ENCODE measurements at regions not wholly inside any gene's neighbourhood (a gene's known extent, or its start where the extent isn't known, plus 50 kb on each side); places are given as distances from the start of the nearest gene placed in this dataset.

GRCh38 chr14:87055007-87055406 is 938.0 kb downstream of the GALC start:
- H3K27me3 ChIP-seq (ENCODE audit: insufficient read depth, low read length): no peaks in the 10 kb centered on the region
- H3K79me2 ChIP-seq (ENCODE audit: insufficient read depth, low read length): no peaks in the 10 kb centered on the region
- TF ChIP-seq CTCF (IDR thresholded peaks at IDR 0.05; ENCODE audit: extremely low read depth, low read depth, low read length): no peak
- H3K4me2 ChIP-seq (ENCODE audit: insufficient read depth, low read length): no peak overlapping the region
- no peak overlapping the region for H3K4me3 ChIP-seq (ENCODE audit: insufficient read depth, low read length)
- H3K4me1 ChIP-seq (ENCODE audit: insufficient read depth, low read length): no peaks in the 10 kb centered on the region
- no peaks in the 10 kb centered on the region for H3K36me3 ChIP-seq (ENCODE audit: insufficient read depth, low read length)
- DNase-seq (ENCODE audit: insufficient read length, low spot score, missing footprints): no peak
- peaks cover 3% of the 10 kb centered on the region for H3K9me3 ChIP-seq (ENCODE audit: low read depth, low read length)
- H3K27ac ChIP-seq (ENCODE audit: low read depth, low read length): no peak overlapping the region
- H4K20me1 ChIP-seq (ENCODE audit: insufficient read depth, low read length): no peaks in the 10 kb centered on the region
- no peak overlapping the region for H2AFZ ChIP-seq (ENCODE audit: low read length)

- peaks cover 3% of the 10 kb centered on the region for H3K9me3 ChIP-seq (ENCODE audit: low read depth, low read length)
- H3K4me1 ChIP-seq (ENCODE audit: insufficient read depth, low read length): no peaks in the 10 kb centered on the region
- TF ChIP-seq CTCF (IDR thresholded peaks at IDR 0.05; ENCODE audit: extremely low read depth, low read depth, low read length): no peak
- H3K27me3 ChIP-seq (ENCODE audit: insufficient read depth, low read length): no peaks in the 10 kb centered on the region
- H3K79me2 ChIP-seq (ENCODE audit: insufficient read depth, low read length): no peaks in the 10 kb centered on the region
- H3K36me3 ChIP-seq (ENCODE audit: insufficient read depth, low read length): no peaks in the 10 kb centered on the region
- no peak overlapping the region for H3K4me2 ChIP-seq (ENCODE audit: insufficient read depth, low read length)
- no peak overlapping the region for H3K27ac ChIP-seq (ENCODE audit: low read depth, low read length)
- no peak overlapping the region for H2AFZ ChIP-seq (ENCODE audit: low read length)
- H4K20me1 ChIP-seq (ENCODE audit: insufficient read depth, low read length): no peaks in the 10 kb centered on the region
- DNase-seq (ENCODE audit: insufficient read length, low spot score, missing footprints): no peak
- H3K4me3 ChIP-seq (ENCODE audit: insufficient read depth, low read length): no peak overlapping the region
Observed at GRCh38 chr14:87052646-87053225, 940.2 kb downstream of the GALC start.

DNA sequence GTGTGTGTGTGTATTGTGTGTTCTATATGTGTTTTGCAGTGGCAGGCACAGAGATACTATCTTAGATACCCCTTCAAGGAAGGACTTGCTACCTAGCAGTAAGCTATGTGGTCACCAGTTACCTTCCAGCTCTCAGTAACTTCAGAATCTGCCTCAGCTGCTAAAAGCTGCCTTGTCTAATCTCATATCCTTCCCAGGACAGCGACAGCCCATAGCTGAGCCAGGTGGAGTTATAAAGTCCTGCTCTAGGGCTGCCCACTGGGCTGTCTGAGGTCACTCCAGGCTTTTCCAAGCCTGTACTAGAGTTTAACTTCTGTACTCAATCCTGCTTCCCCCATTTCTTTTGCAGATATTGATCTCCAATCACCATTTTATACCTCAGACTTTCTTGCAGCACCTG is 942.6 kb downstream of the GALC start:
- Histone ChIP-seq H2AFZ (ENCODE audit: low read length) (no peak overlapping the region), H3K36me3 (ENCODE audit: insufficient read depth, low read length) (no peaks in the 10 kb centered on the region), H3K9me3 (ENCODE audit: low read depth, low read length) (peaks cover 3% of the 10 kb centered on the region), H3K4me2 (ENCODE audit: insufficient read depth, low read length) (no peak overlapping the region), H3K27ac (ENCODE audit: low read depth, low read length) (no peak overlapping the region), H4K20me1 (ENCODE audit: insufficient read depth, low read length) (no peaks in the 10 kb centered on the region), H3K79me2 (ENCODE audit: insufficient read depth, low read length) (no peaks in the 10 kb centered on the region), H3K4me3 (ENCODE audit: insufficient read depth, low read length) (no peak overlapping the region), H3K27me3 (ENCODE audit: insufficient read depth, low read length) (no peaks in the 10 kb centered on the region), H3K4me1 (ENCODE audit: insufficient read depth, low read length) (no peaks in the 10 kb centered on the region)
- no peak for TF ChIP-seq CTCF (IDR thresholded peaks at IDR 0.05; ENCODE audit: extremely low read depth, low read depth, low read length)
- DNase-seq (ENCODE audit: insufficient read length, low spot score, missing footprints): no peak

DNA sequence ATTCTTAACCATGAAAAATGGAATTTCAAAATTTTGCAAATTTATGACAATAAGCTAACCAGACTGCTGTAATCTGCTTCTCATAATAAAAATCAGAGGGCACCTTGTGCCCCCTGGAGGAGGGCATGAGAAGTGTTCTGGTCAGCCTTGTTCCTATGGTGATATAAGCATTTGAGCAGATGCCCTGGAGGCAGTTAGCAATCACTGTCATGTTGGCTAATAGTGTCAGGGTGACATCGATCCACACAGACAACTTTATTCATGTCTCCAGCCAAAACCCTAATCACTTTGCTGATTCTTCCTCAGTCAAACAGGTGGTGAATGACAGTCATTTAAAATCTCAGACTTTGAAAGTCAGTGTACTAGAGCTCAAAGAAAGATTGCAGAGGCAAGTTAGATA is 943.0 kb downstream of the GALC start:
- no peak overlapping the region for H2AFZ ChIP-seq (ENCODE audit: low read length)
- no peaks in the 10 kb centered on the region for H3K27me3 ChIP-seq (ENCODE audit: insufficient read depth, low read length)
- no peak for TF ChIP-seq CTCF (IDR thresholded peaks at IDR 0.05; ENCODE audit: extremely low read depth, low read depth, low read length)
- H3K4me2 ChIP-seq (ENCODE audit: insufficient read depth, low read length): no peak overlapping the region
- H3K79me2 ChIP-seq (ENCODE audit: insufficient read depth, low read length): no peaks in the 10 kb centered on the region
- no peaks in the 10 kb centered on the region for H4K20me1 ChIP-seq (ENCODE audit: insufficient read depth, low read length)
- H3K4me1 ChIP-seq (ENCODE audit: insufficient read depth, low read length): no peaks in the 10 kb centered on the region
- DNase-seq (ENCODE audit: insufficient read length, low spot score, missing footprints): no peak
- no peak overlapping the region for H3K27ac ChIP-seq (ENCODE audit: low read depth, low read length)
- no peaks in the 10 kb centered on the region for H3K36me3 ChIP-seq (ENCODE audit: insufficient read depth, low read length)
- no peak overlapping the region for H3K4me3 ChIP-seq (ENCODE audit: insufficient read depth, low read length)
- peaks cover 3% of the 10 kb centered on the region for H3K9me3 ChIP-seq (ENCODE audit: low read depth, low read length)
